ENCODE measurements at regions not wholly inside any gene's neighbourhood (a gene's known extent, or its start where the extent isn't known, plus 50 kb on each side); places are given as distances from the start of the nearest gene placed in this dataset.

DNA sequence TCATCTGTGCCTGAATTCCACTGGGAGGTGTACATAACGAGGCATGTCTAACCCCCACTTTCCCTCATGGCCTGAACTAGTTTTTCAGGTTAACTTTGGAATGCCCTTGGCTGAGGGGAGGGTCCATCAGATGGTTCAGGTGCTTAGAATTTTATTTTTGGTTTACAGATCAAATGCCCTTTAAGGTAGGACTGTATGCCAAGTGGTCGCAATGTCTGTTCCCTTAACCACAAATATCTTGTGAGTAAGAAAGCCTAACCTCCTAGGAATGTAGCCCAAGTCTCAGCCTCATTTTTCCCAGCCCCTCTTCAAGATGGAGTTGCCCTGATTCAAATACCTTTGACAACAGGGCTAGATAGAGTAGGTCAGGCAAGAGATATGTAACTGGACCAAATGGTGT lies 78.4 kb downstream of the RNASET2 start:
- no peak for TF ChIP-seq POLR2AphosphoS5 (IDR thresholded peaks at IDR 0.05; ENCODE audit: low read depth, low read length)
- no peak for TF ChIP-seq TAF1 (IDR thresholded peaks at IDR 0.05; ENCODE audit: borderline replicate concordance, low read depth, low read length)
- TF ChIP-seq POLR2A (IDR thresholded peaks at IDR 0.05; ENCODE audit: low read depth, low read length): no peak
- DNase-seq (ENCODE audit: insufficient read length): no peak
- no peak for FAIRE-seq

DNA sequence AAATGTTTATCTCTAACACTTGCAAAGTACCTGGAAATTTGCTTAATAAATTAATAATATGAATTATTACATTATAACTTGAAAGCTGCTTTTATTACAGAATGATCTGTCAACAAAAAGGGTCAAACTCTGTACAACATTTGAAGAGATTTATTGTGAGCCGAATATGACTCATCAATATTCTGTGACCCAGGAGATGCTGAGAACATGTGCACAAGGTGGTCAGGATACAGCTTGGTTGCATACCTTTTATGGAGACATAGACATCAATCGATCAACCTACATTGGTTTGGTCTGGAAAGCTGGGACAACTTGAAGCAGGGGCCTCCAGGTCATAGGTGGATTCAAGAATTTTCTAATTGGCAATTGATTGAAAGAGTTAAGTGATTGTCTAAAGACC lies 79.0 kb downstream of the RNASET2 start:
- FAIRE-seq: no peak
- TF ChIP-seq POLR2AphosphoS5 (IDR thresholded peaks at IDR 0.05; ENCODE audit: low read depth, low read length) (no peak), POLR2A (IDR thresholded peaks at IDR 0.05; ENCODE audit: low read depth, low read length) (no peak), TAF1 (IDR thresholded peaks at IDR 0.05; ENCODE audit: borderline replicate concordance, low read depth, low read length) (no peak)
- no peak for DNase-seq (ENCODE audit: insufficient read length)

DNA sequence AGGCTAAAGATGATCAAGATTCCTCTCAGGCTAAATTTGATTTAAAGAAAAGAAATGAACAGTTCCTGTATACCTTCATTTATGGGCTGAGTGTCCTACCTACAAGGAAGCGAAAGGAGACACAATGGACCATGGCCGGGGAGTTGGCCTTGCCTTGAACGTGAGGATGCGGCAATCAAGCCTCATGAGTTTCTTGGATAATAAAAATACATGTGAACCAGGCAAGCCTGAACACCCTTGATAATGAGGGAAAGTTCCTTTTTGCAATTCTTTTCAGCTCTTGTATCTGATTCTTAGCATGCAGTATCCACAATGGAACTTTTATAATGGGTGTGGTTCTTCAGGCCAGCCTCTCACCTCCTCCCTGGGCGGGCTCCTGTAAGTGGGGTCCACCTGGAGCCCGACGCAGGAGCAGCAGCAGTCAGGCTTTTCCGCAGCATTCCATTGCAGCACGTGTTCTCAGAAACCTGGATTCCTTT lies 83.8 kb downstream of the RNASET2 start:
- DNase-seq (ENCODE audit: insufficient read length) (no peak), FAIRE-seq (no peak)
- no peak for TF ChIP-seq POLR2A (IDR thresholded peaks at IDR 0.05; ENCODE audit: low read depth, low read length)
- no peak for TF ChIP-seq POLR2AphosphoS5 (IDR thresholded peaks at IDR 0.05; ENCODE audit: low read depth, low read length)
- no peak for TF ChIP-seq TAF1 (IDR thresholded peaks at IDR 0.05; ENCODE audit: borderline replicate concordance, low read depth, low read length)

DNA sequence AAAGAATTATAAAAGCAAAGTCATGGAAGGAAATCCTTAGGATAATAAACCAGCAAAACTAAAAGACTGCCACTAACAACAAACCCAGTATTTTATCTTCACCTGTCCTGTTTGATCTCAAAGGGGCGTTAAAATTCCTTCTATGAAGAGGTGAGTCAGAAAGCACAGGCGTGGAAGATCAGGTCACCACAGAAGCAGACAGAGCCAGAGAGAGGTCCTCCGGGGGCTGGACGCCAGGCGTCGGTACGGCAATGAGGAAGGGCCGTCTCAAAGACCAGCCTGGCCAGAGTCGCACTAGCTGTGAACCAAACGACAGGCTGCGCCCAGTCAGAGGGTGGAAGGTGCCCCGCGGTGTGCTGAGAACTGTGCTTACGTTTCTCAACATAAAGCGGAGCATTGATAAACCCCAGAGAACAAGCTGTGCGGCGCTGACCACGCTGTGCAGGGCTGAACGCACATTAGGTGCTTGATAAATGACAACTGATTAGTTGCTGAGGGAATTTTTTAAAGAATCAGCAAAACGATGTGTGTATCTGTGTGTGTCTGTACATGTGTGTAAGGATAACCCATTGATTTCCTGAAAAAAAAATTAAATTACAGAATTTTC lies 85.6 kb downstream of the RNASET2 start:
- no peak for FAIRE-seq
- TF ChIP-seq POLR2AphosphoS5 (IDR thresholded peaks at IDR 0.05; ENCODE audit: low read depth, low read length) (no peak), TAF1 (IDR thresholded peaks at IDR 0.05; ENCODE audit: borderline replicate concordance, low read depth, low read length) (no peak), POLR2A (IDR thresholded peaks at IDR 0.05; ENCODE audit: low read depth, low read length) (no peak)
- DNase-seq (ENCODE audit: insufficient read length): no peak

DNA sequence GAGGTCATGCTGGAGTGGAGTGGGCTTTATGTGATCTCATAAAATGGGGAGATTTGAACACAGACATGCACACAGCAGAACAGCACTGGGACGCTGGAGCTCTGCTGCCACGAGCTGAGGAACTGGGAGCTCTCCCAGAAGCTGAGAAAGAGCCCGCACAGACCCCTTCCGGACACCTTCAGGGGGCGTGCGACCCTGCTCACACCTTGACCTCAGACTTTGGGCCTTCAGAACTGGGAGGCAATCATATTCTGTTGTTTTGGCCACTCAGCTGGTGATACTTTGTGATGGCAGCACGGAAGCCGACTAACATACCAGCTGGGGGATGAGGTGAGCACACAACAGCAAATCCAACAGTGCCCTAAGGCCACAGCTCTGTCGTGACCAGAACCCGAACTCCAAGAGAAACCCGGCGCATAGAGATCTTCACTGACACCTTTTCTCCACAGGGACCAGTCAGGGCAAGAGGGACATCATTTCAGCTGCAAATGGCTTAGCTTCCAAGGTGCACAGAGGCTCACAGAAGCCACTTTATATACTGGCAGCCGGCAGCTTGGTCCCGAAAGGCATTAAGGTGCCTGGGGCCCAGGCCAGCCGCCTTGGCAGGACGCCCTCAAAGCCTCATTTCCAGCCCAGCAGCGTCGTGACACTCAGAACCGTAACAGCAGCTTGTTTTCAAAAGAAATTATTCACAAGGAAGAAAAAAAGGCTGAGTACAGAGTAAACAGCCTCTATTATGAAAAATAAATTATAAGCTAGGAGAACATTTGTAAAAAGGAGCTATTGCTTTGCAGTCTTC lies 89.3 kb downstream of the RNASET2 start:
- FAIRE-seq (no peak), DNase-seq (ENCODE audit: insufficient read length) (no peak)
- no peak for TF ChIP-seq TAF1 (IDR thresholded peaks at IDR 0.05; ENCODE audit: borderline replicate concordance, low read depth, low read length)
- TF ChIP-seq POLR2AphosphoS5 (IDR thresholded peaks at IDR 0.05; ENCODE audit: low read depth, low read length): no peak
- no peak for TF ChIP-seq POLR2A (IDR thresholded peaks at IDR 0.05; ENCODE audit: low read depth, low read length)

DNA sequence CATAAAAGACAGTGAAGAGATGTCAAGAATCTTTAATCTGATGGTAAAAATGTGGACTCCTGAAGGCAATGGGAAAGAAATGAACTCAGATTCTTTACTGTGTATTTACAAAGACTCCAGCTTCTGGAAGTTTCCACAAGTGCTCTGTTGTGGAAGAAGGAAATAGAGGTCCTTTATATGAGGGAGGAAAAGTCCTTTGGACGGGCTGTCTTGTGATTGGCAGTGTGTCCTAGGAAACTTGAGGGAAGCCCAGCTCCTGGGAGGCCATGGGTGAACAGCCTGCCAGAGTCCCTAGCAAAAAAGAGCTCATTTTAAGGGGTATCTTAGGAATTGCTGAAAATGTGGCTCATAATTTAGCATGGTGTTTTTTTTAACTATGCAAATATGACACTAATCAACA lies 92.0 kb downstream of the RNASET2 start:
- TF ChIP-seq POLR2A (IDR thresholded peaks at IDR 0.05; ENCODE audit: low read depth, low read length) (no peak), POLR2AphosphoS5 (IDR thresholded peaks at IDR 0.05; ENCODE audit: low read depth, low read length) (no peak), TAF1 (IDR thresholded peaks at IDR 0.05; ENCODE audit: borderline replicate concordance, low read depth, low read length) (no peak)
- FAIRE-seq (no peak), DNase-seq (ENCODE audit: insufficient read length) (no peak)

DNA sequence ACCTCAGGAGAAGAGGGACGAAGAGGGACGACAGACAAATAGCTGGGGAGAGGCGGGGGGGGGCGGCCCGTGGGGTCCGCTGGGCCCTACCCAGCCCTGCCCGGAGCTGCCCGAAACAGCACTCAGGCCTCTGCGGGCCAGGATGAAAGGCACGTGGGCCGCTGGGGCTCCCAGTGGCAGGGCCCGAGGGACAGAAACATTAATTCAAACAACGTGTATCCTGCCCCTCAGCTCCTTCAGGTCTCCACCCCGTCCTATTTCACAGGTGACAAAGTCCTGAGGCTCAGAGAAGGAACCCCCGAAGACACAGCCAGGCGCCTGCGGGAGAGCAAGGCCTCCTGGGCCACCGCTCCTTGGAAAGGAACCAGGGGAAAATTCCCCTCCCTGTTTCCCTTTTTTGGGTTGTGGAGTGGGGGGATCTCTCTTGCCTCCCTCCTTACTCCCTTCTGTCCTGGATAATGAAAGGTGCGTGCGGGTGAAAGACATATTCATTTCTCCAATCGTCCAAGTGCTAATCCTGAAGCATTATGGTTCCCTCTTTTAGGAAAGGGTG lies 93.3 kb downstream of the RNASET2 start:
- TF ChIP-seq POLR2A (IDR thresholded peaks at IDR 0.05; ENCODE audit: low read depth, low read length): no peak
- FAIRE-seq (no peak), DNase-seq (ENCODE audit: insufficient read length) (no peak)

DNA sequence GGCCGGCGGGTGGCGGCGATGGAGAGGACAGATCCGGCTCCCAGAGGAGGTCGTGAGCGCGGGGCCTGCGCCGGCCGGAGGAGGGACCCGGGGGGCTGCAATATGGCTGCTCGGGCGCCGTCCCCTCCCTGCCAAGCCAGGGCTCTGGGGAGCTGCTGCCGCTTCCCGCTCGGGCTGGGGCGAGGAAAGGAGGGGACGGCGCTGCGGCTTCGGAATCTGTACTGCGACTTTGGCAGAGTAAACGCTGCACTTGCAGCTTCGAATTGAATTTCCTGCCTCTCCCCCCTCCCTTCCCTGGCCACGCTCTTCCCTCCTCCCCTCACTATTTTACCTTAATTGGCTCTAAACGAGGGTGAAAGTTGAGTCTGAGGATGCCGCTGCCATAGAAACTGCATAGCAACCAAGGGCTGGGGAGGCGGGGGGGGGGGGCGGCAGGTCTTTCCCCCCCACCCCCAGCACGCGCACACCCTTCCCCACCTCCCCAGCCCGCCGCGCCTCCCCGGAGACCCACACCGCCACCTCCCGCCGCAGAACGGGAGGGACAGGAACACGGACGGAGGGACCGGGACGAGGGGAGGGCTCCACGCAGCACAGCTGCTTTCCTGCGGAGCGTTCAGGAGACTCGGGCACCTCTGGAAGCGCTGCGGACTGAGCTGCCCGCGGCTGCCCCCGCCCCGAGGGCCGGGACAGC lies 93.9 kb downstream of the RNASET2 start:
- TF ChIP-seq POLR2A (IDR thresholded peaks at IDR 0.05; ENCODE audit: low read depth, low read length): no peak
- TF ChIP-seq TAF1 (IDR thresholded peaks at IDR 0.05; ENCODE audit: borderline replicate concordance, low read depth, low read length): no peak
- TF ChIP-seq POLR2AphosphoS5 (IDR thresholded peaks at IDR 0.05; ENCODE audit: low read depth, low read length): no peak
- DNase-seq (ENCODE audit: insufficient read length) (peak; percentile 53), FAIRE-seq (no peak)

DNA sequence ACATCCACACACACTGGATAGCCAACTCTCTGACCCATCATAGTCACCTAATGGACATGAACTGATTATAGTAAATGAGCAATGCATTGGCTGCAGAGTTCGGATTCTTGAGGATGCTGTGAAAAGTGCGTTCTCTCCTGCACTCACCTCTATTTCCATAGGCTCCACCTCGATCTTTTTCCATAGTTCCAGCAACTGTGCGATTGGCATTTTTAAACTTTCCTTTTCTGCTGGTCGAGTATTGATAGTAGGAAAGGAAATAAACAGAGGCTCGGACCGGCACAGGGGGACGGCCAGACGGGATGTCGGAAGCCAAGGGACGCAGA lies 94.4 kb downstream of the RNASET2 start:
- TF ChIP-seq TAF1 (IDR thresholded peaks at IDR 0.05; ENCODE audit: borderline replicate concordance, low read depth, low read length) (no peak), POLR2A (IDR thresholded peaks at IDR 0.05; ENCODE audit: low read depth, low read length) (no peak), POLR2AphosphoS5 (IDR thresholded peaks at IDR 0.05; ENCODE audit: low read depth, low read length) (no peak)
- FAIRE-seq: peak; percentile 33
- DNase-seq (ENCODE audit: insufficient read length): no peak

DNA sequence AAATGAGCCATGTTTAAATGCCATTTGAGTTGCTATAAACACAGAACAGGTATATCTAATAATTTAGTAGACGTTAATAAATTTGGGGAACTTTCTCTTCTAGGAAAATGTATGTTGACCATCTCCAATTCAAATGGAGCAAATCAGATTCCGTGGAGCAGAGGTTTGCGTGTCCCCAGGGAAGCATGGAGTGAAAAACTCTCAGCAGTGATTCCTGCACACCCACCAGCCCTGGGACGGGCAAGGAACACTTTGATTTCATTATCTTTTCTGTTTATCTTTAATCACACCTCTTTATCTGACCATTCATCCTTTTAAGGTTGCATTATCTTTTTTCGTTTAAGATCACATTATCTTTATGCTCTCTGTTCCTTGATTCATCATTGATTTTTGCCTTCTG lies 95.0 kb downstream of the RNASET2 start:
- FAIRE-seq: no peak
- no peak for DNase-seq (ENCODE audit: insufficient read length)
- no peak for TF ChIP-seq TAF1 (IDR thresholded peaks at IDR 0.05; ENCODE audit: borderline replicate concordance, low read depth, low read length)
- no peak for TF ChIP-seq POLR2AphosphoS5 (IDR thresholded peaks at IDR 0.05; ENCODE audit: low read depth, low read length)
- TF ChIP-seq POLR2A (IDR thresholded peaks at IDR 0.05; ENCODE audit: low read depth, low read length): no peak

DNA sequence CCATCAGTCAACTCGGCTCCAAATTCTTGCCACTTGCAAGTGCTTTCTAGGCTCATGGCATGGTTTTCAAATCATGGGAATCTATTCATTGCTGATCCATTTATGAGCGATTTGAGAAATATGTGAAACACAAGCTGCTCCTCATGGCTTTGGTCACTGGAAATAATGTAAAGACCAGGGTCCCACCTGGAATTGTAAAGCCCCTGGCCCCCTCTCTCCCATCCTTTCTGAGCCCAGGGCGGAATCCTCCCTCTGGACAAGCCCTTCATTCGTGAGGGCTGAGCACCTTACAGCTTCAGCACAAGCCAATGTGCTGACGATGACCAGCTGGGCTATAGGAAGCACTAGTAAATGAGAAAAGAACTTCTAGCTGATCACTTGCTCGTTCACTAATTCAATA lies 96.0 kb downstream of the RNASET2 start:
- FAIRE-seq (no peak), DNase-seq (ENCODE audit: insufficient read length) (no peak)
- TF ChIP-seq TAF1 (IDR thresholded peaks at IDR 0.05; ENCODE audit: borderline replicate concordance, low read depth, low read length) (no peak), POLR2A (IDR thresholded peaks at IDR 0.05; ENCODE audit: low read depth, low read length) (no peak), POLR2AphosphoS5 (IDR thresholded peaks at IDR 0.05; ENCODE audit: low read depth, low read length) (no peak)

All from GM12892 (cell line).